ENCODE measurements at regions not wholly inside any gene's neighbourhood (a gene's known extent, or its start where the extent isn't known, plus 50 kb on each side); places are given as distances from the start of the nearest gene placed in this dataset.

DNA sequence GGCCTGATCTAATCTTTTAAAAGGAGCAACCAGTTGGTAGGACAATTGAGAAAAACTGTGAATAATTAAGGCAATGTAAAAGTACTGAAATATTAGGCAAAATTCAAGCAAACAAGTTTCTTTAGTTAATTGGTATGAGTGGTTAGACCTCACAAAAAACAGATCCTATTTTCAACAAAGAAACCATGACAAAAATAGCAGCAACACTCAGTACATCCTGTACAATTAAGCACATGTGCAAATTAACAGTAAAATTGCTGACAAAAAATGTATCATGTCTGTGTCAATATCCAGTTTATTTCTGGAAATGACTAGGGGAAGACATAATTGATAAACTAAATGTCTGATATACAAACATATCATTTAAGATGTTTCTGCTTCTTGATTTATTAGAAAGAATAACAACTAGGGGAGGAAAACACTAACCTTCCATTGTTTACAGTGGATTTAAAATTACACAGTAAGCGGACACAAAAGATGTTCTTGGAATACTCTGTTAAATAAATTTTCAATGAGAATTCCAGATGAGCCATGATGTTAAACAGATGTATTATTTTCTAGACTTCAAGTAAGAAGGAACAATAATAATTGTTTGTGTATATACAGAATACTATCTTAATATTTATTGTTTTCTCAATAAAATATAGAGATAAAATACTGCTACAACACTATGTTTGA lies 638.9 kb downstream of the SPRY1 start:
- DNase-seq (ENCODE audit: low spot score) = no peak
- Mint-ChIP-seq H3K4me1 (ENCODE audit: low read depth) (no peaks in the 10 kb centered on the region), H3K36me3 (ENCODE audit: low read depth) (no peaks in the 10 kb centered on the region), H3K9me3 (no peaks in the 10 kb centered on the region), H3K27me3 (ENCODE audit: low read depth) (no peaks in the 10 kb centered on the region), H3K27ac (no peak overlapping the region), H3K4me3 (ENCODE audit: low read depth) (no peak overlapping the region)
- intact Hi-C loops (cut with micrococcal nuclease) = no loop called here

DNA sequence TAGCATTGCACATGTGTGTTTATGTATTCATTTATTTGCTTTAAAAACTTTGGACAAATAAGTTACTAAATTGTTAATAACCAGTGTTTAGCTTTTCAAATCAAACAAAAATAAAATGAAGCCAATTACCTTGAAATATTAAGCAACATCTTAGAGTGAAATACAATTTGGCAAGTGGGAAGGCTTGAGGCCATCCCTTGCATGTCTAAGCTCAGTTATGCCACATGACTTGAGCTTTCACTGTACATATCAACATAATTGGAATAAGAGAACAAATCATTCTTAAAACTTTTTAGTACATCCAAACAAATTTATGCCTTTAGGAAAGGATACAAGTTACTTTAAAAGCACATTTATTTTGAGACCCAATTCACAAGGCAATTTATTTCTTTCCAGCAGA lies 640.6 kb downstream of the SPRY1 start:
- no peak for DNase-seq (ENCODE audit: low spot score)
- H3K27ac Mint-ChIP-seq = no peak overlapping the region
- no peaks in the 10 kb centered on the region for H3K36me3 Mint-ChIP-seq (ENCODE audit: low read depth)
- H3K27me3 Mint-ChIP-seq (ENCODE audit: low read depth) = no peaks in the 10 kb centered on the region
- intact Hi-C loops (cut with micrococcal nuclease) = no loop called here
- no peaks in the 10 kb centered on the region for H3K9me3 Mint-ChIP-seq
- H3K4me3 Mint-ChIP-seq (ENCODE audit: low read depth) = no peak overlapping the region
- H3K4me1 Mint-ChIP-seq (ENCODE audit: low read depth) = no peaks in the 10 kb centered on the region

DNA sequence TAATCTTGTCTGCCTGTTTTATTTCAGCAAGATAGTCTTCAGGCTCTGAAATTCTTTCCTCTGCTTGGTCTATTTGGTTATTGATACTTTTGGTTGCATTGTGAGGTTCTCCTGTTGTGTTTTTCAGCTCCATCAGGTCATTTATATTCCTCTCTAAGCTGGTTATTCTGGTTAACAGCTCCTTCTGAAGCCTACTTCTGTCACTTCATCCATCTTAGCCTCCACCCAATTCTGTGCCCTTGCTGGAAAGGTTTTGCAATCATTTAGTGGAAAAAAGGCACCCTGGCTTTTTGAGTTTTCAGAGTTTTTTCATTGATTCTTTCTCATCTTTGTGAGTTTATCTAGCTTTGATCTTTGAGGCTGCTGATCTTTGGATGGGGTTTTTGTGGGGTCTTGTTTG lies 647.7 kb downstream of the SPRY1 start:
- no peaks in the 10 kb centered on the region for H3K36me3 Mint-ChIP-seq (ENCODE audit: low read depth)
- H3K27ac Mint-ChIP-seq = no peak overlapping the region
- H3K27me3 Mint-ChIP-seq (ENCODE audit: low read depth) = no peaks in the 10 kb centered on the region
- H3K4me1 Mint-ChIP-seq (ENCODE audit: low read depth) = no peaks in the 10 kb centered on the region
- no peaks in the 10 kb centered on the region for H3K9me3 Mint-ChIP-seq
- H3K4me3 Mint-ChIP-seq (ENCODE audit: low read depth) = no peak overlapping the region
- no peak for DNase-seq (ENCODE audit: low spot score)
- intact Hi-C loops (cut with micrococcal nuclease) = no loop called here

DNA sequence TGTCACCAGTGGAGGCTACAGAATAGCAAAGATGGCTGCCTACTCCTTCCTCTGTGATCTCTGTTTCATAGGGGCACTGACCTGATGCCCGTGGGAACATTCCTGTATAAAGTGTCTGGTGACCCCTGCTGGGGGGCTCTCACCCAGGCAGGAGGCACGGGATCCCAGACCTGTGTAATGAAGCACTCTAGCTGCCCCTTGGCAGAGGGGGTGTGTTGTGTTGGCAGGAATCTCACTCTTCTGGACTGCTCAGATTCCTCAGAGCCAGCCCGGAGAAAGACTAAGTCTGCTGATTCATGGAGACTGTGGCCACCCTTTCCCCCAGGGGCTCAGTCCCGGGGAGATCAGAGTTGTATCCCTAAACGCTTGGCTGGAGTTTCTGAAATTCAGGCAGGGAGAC lies 648.3 kb downstream of the SPRY1 start:
- DNase-seq (ENCODE audit: low spot score) = no peak
- intact Hi-C loops (cut with micrococcal nuclease) = no loop called here
- H3K9me3 Mint-ChIP-seq = no peaks in the 10 kb centered on the region

DNA sequence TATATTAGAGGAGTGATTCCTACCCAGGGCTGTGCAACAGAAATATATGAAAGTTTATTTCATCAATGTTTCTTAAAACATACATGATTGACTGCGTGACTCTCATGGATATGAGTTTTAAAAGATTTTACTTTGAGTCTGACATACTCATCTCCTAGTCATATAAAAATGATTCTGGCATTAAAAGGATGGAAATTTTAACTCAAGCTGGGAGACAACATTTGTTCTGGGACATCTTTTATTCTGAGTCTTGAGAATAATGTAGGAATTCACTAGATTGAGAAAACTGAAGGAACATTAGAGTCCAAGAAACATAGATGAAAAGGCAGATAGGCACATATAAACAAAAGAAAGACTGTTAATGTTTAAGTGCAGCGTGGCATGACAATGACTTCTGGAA lies 649.6 kb downstream of the SPRY1 start:
- no peaks in the 10 kb centered on the region for H3K9me3 Mint-ChIP-seq
- H3K27ac Mint-ChIP-seq = no peak overlapping the region
- no peaks in the 10 kb centered on the region for H3K4me1 Mint-ChIP-seq (ENCODE audit: low read depth)
- H3K36me3 Mint-ChIP-seq (ENCODE audit: low read depth) = no peaks in the 10 kb centered on the region
- H3K27me3 Mint-ChIP-seq (ENCODE audit: low read depth) = no peaks in the 10 kb centered on the region
- DNase-seq (ENCODE audit: low spot score) = no peak
- no peak overlapping the region for H3K4me3 Mint-ChIP-seq (ENCODE audit: low read depth)
- intact Hi-C loops (cut with micrococcal nuclease) = no loop called here

More for the DNA sequence above, 648.3 kb downstream of the SPRY1 start:
- H3K4me1 Mint-ChIP-seq (ENCODE audit: low read depth) = no peaks in the 10 kb centered on the region
- H3K27ac Mint-ChIP-seq = no peak overlapping the region
- no peaks in the 10 kb centered on the region for H3K36me3 Mint-ChIP-seq (ENCODE audit: low read depth)
- H3K4me3 Mint-ChIP-seq (ENCODE audit: low read depth) = no peak overlapping the region
- no peaks in the 10 kb centered on the region for H3K27me3 Mint-ChIP-seq (ENCODE audit: low read depth)

DNA sequence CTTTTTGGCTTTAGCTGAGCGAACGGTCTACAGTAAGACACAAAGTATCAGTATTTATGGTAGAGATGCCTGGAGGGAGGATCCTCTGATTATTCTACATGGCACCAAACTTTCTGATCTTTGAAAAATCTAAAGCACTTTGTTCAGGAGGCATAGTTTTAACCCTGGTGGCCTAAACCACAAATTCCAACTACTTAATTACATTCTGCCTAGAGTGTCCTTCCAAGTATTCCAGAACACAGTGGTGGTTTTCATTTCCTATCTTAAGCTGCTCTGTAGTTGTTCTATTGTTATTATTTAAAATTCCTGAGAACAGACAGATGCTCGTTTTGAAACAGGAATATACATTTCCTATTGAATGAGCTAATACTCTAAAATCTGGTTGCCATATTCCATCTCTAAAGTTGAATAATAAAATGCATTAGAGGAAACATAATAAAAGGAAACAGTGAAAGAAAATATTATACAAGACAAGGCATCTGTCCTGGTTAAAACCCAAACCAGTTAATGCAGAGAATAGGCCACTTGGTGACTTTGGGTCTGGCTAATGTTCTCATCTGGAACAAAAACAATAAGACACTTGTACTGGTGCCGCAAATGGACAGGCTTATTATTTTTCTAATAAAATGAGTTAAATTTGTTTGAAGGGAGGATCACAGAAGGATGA lies 657.4 kb downstream of the SPRY1 start:
- H3K27ac Mint-ChIP-seq = no peak overlapping the region
- intact Hi-C loops (cut with micrococcal nuclease) = no loop called here
- DNase-seq (ENCODE audit: low spot score) = no peak

DNA sequence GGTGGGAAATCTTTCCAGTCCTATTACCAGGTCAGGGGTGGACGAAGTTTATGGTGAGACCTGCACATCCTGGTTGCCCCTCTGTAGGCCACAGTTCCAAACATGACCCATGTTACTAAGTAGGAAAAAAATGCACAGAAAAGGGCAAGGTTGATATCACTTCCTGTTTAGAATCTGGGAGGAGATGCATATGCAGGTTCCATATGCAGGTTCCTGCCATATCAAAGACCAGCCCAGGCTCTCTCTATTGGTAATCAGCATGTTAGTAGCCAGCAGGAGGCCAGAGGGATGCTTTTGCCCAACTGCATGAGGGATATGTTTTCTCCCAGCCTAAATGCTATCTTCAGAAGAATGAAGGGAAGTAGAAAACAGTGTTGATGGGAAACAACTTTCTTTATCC lies 657.2 kb downstream of the ANKRD50 start:
- no peaks in the 10 kb centered on the region for H3K27me3 Mint-ChIP-seq (ENCODE audit: low read depth)
- H3K9me3 Mint-ChIP-seq = no peaks in the 10 kb centered on the region
- DNase-seq (ENCODE audit: low spot score) = no peak
- intact Hi-C loops (cut with micrococcal nuclease) = no loop called here
- H3K36me3 Mint-ChIP-seq (ENCODE audit: low read depth) = no peaks in the 10 kb centered on the region
- H3K27ac Mint-ChIP-seq = no peak overlapping the region
- H3K4me1 Mint-ChIP-seq (ENCODE audit: low read depth) = no peaks in the 10 kb centered on the region
- H3K4me3 Mint-ChIP-seq (ENCODE audit: low read depth) = no peak overlapping the region

More for the DNA sequence above, 657.4 kb downstream of the SPRY1 start:
- Mint-ChIP-seq H3K9me3 (no peaks in the 10 kb centered on the region), H3K4me3 (ENCODE audit: low read depth) (no peak overlapping the region), H3K27me3 (ENCODE audit: low read depth) (no peaks in the 10 kb centered on the region), H3K36me3 (ENCODE audit: low read depth) (no peaks in the 10 kb centered on the region), H3K4me1 (ENCODE audit: low read depth) (no peaks in the 10 kb centered on the region)

DNA sequence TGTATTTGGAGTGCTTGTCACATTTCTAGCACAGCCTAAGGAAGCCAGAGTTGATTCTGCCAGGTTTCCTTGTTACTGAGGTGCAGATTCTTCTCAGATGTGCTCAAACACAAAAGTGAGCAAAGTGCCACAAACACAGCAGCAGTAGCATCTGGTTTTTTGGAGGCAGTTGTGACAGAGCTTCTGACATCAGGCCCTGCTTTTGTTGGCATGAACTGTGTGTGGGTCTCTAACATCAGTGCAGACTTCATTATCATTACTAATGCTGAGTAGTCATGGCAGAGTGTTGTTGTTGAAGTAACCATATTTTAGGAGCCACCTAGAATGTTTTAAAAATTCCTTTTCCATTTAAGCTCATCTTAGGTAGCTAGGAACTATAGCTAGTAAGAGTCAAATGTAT lies 656.6 kb downstream of the ANKRD50 start:
- no peak overlapping the region for H3K4me3 Mint-ChIP-seq (ENCODE audit: low read depth)
- H3K27ac Mint-ChIP-seq = no peak overlapping the region
- no peaks in the 10 kb centered on the region for H3K9me3 Mint-ChIP-seq
- no peaks in the 10 kb centered on the region for H3K36me3 Mint-ChIP-seq (ENCODE audit: low read depth)
- DNase-seq (ENCODE audit: low spot score) = no peak
- H3K4me1 Mint-ChIP-seq (ENCODE audit: low read depth) = no peaks in the 10 kb centered on the region
- no peaks in the 10 kb centered on the region for H3K27me3 Mint-ChIP-seq (ENCODE audit: low read depth)
- intact Hi-C loops (cut with micrococcal nuclease) = no loop called here

DNA sequence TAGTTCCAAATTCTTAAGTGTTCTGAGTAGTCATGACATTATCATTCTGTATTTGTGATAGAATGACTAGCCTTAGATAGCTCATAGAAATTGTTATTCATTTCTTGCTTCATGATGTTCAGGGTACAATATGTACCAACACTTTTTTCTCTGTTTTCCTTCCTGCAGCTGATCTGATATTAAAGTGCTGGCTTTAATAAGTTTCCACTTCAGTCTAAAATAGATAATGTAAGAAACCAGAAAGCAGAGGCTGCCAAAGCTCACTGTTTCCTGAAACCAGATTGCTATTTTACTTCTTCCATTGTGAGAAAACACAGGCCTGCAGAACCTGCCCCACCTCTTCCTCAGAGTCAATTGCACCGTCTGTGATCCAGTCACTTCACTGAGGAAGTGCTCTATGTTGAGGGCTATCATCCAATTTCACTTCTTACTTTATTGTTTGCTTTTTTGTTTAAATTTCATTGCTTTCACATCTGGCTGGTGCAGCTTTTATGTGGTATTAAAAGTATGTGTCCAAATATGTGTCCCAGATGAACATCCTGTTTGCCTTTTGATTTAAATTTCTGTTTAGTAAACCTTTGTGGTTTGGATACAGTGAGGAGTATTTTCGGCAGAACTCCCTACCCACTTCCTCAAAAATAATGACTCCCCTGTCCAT lies 652.1 kb downstream of the ANKRD50 start:
- H3K9me3 Mint-ChIP-seq = no peaks in the 10 kb centered on the region
- no peaks in the 10 kb centered on the region for H3K36me3 Mint-ChIP-seq (ENCODE audit: low read depth)
- no peak overlapping the region for H3K4me3 Mint-ChIP-seq (ENCODE audit: low read depth)
- no peak for DNase-seq (ENCODE audit: low spot score)
- H3K4me1 Mint-ChIP-seq (ENCODE audit: low read depth) = no peaks in the 10 kb centered on the region
- intact Hi-C loops (cut with micrococcal nuclease) = no loop called here
- H3K27me3 Mint-ChIP-seq (ENCODE audit: low read depth) = no peaks in the 10 kb centered on the region
- H3K27ac Mint-ChIP-seq = no peak overlapping the region

DNA sequence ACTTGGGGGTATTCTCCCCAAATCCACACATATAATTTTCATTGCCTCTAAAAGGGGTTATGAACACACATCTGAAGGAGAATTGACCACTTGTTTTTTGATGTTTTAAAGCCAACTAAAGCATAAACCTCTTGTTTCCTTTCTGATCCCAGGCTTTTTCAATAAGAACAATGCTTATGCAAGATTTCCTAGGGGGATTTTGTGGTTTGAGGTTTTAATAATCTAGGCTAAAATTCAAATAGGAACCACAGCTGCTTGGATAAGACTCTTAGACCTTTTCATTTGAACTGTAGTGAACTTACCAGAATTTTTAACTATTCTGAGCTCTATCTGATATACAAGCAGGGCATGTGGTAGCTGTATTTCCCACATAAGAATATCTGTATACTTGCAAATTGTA lies 651.1 kb downstream of the ANKRD50 start:
- no peaks in the 10 kb centered on the region for H3K4me1 Mint-ChIP-seq (ENCODE audit: low read depth)

DNA sequence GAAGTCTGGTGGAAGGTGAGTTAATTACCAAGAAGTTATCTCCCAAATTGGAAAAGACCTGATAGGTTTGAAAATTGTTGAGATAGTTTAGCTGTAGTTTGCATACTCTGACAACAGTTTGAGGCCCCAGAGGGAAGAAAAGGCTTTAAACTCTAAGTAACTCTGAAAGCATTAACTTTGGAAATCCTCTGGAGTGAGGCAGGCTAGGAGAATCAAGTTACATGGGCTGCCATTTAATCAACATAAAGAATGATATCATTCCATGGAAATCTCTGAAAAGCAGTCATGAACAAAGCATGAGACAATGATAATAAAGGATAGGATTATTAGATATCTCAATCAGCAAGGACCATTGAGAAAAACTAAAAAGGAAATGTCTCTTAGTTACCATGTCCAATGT lies 647.1 kb downstream of the ANKRD50 start:
- intact Hi-C loops (cut with micrococcal nuclease) = no loop called here
- Mint-ChIP-seq H3K9me3 (peaks cover 13% of the 10 kb centered on the region), H3K27me3 (ENCODE audit: low read depth) (no peaks in the 10 kb centered on the region), H3K4me3 (ENCODE audit: low read depth) (no peak overlapping the region), H3K36me3 (ENCODE audit: low read depth) (no peaks in the 10 kb centered on the region), H3K27ac (no peak overlapping the region), H3K4me1 (ENCODE audit: low read depth) (no peaks in the 10 kb centered on the region)
- no peak for DNase-seq (ENCODE audit: low spot score)

More for the DNA sequence above, 651.1 kb downstream of the ANKRD50 start:
- no peaks in the 10 kb centered on the region for H3K36me3 Mint-ChIP-seq (ENCODE audit: low read depth)
- no peak overlapping the region for H3K27ac Mint-ChIP-seq
- no peaks in the 10 kb centered on the region for H3K9me3 Mint-ChIP-seq
- H3K27me3 Mint-ChIP-seq (ENCODE audit: low read depth) = no peaks in the 10 kb centered on the region
- DNase-seq (ENCODE audit: low spot score) = no peak
- no peak overlapping the region for H3K4me3 Mint-ChIP-seq (ENCODE audit: low read depth)
- intact Hi-C loops (cut with micrococcal nuclease) = no loop called here

DNA sequence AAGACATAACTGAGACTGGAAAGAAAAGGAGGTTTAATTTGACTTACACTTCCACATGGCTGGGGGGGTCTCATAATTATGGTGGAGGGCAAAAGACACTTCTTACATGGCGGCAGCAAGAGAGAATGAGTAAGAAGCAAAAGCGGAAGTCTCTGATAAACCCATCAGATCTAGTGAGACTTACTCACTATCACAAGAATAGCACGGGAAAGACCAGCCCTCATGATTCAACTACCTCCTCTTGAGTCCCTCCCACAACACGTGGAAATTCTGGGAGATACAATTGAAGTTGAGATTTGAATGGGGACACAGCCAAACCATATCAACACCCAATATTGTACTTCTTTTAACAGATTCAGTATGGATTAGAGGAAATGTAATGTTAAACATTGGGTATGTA lies 646.6 kb downstream of the ANKRD50 start:
- no peak for DNase-seq (ENCODE audit: low spot score)
- Mint-ChIP-seq H3K36me3 (ENCODE audit: low read depth) (no peaks in the 10 kb centered on the region), H3K4me3 (ENCODE audit: low read depth) (no peak overlapping the region), H3K27ac (no peak overlapping the region), H3K9me3 (peaks cover 18% of the 10 kb centered on the region), H3K4me1 (ENCODE audit: low read depth) (no peaks in the 10 kb centered on the region), H3K27me3 (ENCODE audit: low read depth) (no peaks in the 10 kb centered on the region)
- intact Hi-C loops (cut with micrococcal nuclease) = no loop called here

DNA sequence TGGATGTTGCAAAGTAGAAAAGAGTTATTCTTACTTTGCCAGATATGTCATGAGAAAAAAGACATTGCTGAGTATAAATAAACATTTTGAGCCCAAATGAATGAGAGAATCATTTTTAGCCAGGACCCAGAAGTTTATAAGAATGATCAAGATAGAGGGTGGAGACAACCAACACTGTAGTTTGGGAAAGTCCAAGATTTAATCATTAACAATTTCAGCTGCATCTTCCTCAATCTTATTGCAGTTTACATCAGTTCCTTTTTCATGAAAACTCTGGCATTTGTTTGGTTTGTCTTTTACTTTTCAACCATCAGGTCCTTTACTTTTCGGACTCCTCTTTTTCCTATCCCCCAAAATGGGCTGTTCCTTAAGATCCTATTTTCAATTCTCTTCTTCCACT lies 645.9 kb downstream of the ANKRD50 start:
- no peak for DNase-seq (ENCODE audit: low spot score)
- Mint-ChIP-seq H3K27me3 (ENCODE audit: low read depth) (no peaks in the 10 kb centered on the region), H3K4me3 (ENCODE audit: low read depth) (no peak overlapping the region), H3K9me3 (peaks cover 24% of the 10 kb centered on the region), H3K27ac (no peak overlapping the region), H3K36me3 (ENCODE audit: low read depth) (no peaks in the 10 kb centered on the region), H3K4me1 (ENCODE audit: low read depth) (no peaks in the 10 kb centered on the region)
- intact Hi-C loops (cut with micrococcal nuclease) = no loop called here

All from activated T-helper 2 cell treated with anti-CD3 and anti-CD28 coated beads, Interferon-gamma antibody, Interleukin-2, Interleukin-4, amounts not matched to agents 10 μg/mL and 5 μg/mL and 100 μg/mL, durations not matched to agents 14 hours and 24 hours and 36 hours (primary cell).